Urothelium cell line (cell line): ENCODE measurements at regions not wholly inside any gene's neighbourhood (a gene's known extent, or its start where the extent isn't known, plus 50 kb on each side); places are given as distances from the start of the nearest gene placed in this dataset.
"Not testable (repeated sequence)": the region's sequence is repeated elsewhere in the genome, so short reads cannot be mapped to it uniquely, and the experiment has no call there.

ENCODE experiments used
- DNase-seq: peaks from one replicate; pipeline ENCODE4 v3.0.0; 2011; ENCODE audit warnings: low spot score, mixed read lengths
- FAIRE-seq: peaks from 2 replicates; lab custom pipeline; 2011; peaks lifted over from hg19 to GRCh38; lab: Jason Lieb, UNC

DNA sequence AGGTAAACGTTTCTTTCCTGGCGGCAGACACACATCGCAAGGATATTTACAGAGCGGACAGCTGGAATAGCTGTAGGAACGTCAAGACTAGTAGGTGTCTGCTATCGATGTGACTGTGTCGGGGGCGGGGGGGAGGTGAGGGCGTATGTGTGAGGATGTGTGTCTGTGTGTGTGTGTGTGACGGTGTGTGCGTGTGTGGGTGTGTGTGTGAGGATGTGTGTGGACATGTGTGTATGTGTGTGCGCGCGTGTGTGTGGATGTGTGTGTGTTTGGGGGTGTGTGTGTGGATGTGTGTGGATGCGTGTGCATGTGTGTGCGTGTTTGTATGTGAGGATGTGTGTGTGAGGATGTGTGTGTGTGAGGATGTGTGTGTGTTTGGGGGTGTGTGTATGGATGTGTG is 55.4 kb downstream of the PNMA6F start:
- not testable (repeated sequence) for FAIRE-seq, DNase-seq

DNA sequence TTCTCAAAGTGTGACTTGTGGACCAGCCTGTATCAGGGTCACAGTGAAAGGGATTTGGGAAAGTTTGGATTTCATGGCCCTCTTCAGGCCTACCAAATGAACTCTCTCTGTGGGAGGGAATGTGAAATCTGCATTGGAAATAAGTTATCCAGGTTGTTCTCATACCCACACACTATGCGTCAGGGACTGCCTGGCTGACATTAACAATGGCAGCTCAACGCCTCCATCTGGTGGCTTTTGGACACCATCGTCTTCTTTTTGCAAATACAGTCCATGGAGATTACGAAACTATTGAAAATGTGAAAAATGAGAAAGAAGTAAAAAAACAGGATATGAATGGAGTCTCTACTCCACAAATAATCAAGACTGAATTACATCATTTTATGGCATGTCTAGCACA is 61.1 kb downstream of the PNMA6F start:
- DNase-seq, FAIRE-seq: not testable (repeated sequence)

DNA sequence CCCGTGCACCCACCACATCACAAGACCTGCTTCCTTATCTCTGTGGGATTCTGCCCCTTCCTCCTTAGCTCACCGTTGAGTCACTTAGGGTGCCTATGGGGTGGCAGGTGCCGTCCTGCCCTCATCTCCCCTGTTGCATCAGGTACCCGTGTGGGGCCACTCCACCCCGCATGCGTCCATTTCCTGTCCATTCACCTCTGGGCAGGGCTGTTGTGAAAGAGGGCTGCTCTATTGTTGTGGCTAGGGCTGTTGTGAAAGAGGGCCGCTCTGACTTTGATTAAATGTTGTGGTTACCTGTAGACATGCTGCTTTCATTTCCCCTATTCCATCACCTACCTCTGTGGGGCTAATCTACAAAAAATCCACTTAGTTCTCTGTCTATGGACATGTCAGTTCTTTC is 68.3 kb downstream of the PNMA6F start:
- DNase-seq, result not testable (repeated sequence)
- peak; percentile 52 for FAIRE-seq

DNA sequence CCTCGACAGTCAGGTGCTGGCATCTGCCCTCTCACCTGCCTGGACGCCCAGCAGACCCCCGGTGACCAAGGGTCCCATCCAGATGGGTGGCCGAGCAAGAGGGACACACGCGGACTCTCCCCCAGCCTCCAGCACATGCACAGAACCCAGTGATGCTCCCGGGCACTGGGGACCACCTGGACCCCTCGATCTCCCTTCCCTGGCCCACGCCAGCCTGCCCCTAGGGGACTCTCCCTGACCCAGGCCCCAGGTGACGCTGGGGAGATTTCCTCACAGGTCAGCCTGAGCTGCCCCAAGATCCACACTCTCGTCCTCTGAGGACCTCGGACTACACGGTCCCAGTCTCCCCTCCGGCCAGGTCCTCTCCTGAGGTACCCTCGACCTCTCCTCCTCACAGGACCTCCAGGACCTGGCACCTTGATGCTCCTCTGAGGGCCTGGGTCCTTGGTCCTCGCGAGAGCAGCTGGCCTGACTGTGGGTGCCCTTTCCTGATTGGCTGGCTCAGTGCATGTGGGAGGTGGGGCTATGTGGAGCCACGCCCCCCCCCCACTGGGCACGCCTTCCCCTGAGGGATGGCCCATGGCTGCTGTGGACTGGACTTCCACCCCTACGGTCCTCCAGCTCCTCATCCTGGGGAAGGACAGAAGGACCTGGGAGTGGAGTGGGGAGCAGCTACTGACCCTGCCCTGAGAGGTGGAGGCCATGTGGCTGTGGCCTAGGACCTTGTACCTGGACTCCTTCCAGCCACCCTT is 69.0 kb downstream of the PNMA6F start:
- not testable (repeated sequence) for FAIRE-seq, DNase-seq

DNA sequence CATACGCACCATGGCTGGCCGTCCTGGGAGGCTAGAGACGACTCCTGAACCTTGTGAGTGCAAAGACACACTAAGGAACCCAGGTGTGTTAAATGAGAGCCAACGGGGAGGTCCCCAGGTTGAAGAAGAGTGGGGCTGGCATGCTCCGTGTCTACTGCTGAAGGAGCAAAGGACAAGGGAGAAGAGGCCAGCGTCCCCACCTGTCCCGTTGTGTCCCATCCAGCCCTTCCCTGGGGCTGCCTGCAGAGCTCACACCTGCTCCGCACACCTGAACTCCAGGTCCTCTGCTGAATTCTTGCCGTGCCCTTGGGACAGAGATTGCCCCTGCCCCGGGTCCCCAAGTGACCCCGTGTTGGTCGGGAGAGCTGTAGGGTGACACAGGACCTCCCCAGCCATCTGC is 69.6 kb downstream of the PNMA6F start:
- FAIRE-seq, DNase-seq: not testable (repeated sequence)

DNA sequence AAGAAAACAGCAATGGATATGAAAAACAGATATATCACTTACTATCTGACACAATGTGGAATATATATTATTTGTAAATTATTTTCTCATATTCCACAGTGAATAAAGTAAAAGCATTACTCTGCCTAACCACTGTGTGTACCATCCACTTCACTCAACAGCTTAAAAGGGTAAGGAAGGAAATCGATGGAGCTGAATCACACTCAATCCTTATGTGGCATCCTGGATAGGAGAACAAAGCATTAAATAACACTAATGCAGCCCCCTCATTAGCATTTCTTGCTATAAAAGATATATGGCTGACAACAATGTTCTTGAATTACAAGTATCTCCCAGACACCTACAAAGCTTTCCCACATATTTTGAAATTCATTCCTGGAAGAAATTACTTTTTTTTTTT is 70.8 kb downstream of the PNMA6F start:
- not testable (repeated sequence) for FAIRE-seq

DNA sequence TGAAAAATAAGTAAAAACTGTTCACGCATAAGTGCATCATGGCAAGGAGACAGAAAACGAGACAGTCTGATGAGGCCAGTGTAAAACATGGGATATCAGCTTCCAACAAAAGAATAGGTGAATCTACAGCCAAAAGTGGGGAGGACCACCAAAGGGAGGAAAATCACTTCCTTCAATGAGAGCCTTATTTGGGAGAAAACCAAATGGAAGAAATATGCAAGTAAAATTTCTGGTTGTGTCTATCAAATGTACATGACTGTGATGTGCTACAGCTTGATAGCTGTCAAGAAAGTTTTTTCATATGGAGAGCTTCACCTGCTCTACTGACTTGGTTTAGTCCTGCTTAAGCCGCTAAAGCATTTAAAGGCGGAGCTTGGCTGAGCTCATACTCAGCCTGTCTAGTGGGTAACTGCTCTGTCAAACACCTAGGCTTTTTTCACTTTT is 66.2 kb downstream of the MAGEA1 start:
- FAIRE-seq, result no peak
- DNase-seq, result peak; percentile 29

More for the DNA sequence above, 70.8 kb downstream of the PNMA6F start:
- DNase-seq, result not testable (repeated sequence)

DNA sequence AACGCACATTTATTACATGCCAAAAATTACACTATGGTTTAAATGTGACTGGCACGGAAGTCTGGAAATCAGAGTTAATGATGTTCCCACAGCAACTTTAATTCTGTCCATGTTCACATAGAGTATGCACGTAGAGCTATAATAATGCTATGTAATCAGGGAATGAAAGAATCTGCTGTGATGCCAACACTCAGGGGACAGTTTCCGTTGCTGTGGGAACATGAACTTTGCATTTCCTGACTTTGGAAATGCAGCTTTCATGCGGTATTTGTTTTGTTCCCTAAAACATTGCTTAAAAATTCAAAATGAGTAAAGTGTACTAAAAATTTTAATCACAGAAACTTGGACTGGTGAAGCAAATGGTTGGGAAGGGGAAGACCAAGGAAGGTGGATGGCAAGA is 65.7 kb downstream of the MAGEA1 start:
- FAIRE-seq (no peak), DNase-seq (no peak)

DNA sequence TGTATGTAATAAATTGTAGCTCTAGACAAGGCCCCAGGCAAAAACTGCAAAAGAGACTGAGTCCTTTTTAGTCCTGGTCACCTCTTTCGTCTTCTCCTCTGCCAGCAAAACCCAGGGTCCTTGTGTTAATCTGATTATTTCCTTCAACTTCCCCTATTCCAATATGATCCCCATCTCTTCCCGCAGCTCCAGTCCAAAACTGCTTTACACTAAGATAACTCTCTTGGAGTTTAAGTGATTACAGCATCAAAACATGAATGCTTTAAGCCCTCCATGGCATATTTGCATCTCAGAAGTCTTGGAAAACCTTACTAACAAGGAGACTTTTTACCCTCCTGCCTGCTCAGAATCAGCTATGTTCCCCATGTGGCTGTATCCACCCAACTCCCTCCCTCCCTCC is 59.3 kb downstream of the MAGEA1 start:
- DNase-seq, result no peak
- FAIRE-seq, result no peak
